Activated CD8-positive, alpha-beta memory T cell treated with anti-CD3 and anti-CD28 coated beads for 36 hours (primary cell): ENCODE measurements at regions not wholly inside any gene's neighbourhood (a gene's known extent, or its start where the extent isn't known, plus 50 kb on each side); places are given as distances from the start of the nearest gene placed in this dataset.

ENCODE experiments used
- CTCF ChIA-PET: fragments of 350-600 bp; sonication (Branson Sonifier 250); formaldehyde crosslinking; loops from one replicate; lab custom pipeline; 2021; ENCODE audit warnings: antibody characterized with exemption; lab: Charles Lee
- POLR2A ChIA-PET: fragments of 350-600 bp; sonication (Branson Sonifier 250); formaldehyde crosslinking; loops from one replicate; lab custom pipeline; 2021; ENCODE audit warnings: antibody characterized with exemption; lab: Charles Lee

DNA sequence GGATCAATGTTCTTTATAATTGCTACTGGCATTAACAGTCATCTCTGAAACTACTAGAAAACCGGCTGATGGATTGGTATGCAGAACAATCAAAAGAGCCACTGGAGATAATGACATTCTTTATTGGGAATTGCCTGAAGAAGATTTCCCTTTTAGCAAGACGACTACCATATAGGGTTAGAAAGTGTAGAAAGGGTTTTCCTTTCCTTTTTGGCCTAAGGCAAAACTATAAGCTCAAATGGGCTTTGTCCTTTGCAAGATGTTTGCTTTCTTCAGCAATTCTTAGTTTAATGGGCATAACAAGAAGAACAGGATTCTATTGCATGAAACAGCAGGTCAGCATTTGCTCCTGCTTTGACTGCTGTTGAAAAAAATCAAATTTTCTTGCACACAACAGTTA lies 214.2 kb upstream of the PCDH10 start:
- ChIA-PET POLR2A (no interaction called here), CTCF (no interaction called here)

DNA sequence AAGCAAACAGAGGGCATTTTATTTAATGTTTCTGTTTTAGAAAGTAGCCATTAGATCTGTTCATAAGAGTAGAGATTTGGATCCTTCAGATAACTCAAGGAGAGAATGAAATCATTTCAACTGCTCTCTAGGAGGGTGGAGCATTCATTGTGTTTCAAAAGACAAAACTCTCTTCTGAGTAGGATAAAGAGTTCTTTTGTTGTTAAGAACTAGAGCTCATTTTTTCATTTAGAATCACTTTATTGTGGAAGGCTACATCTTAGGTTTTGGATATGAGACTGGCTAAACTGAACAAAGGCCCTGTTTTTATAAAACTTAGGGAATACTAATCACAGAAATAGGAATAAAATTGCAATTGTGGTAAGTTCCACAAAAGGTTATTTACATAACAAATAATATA lies 193.9 kb upstream of the PCDH10 start:
- ChIA-PET CTCF (no interaction called here), POLR2A (no interaction called here)

DNA sequence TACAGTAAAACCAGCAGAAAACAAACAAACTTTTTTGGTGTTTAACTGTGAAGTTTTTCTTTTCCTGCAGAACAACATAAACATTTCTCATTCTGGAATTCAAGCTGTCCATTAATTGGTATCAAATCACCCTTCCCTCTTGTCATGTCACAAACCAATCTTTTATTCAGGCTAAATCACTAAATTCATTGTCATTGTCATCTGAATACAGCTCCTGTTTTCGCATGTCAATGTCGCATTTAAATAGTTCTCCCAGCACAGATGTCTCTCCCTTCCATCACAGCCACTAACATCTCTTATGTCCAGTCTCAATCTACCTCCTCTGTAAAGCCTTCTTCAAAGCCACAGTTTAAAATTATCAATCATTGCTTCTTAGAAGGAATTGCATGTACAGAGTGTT lies 192.1 kb upstream of the PCDH10 start:
- CTCF ChIA-PET, result no interaction called here
- POLR2A ChIA-PET, result no interaction called here

DNA sequence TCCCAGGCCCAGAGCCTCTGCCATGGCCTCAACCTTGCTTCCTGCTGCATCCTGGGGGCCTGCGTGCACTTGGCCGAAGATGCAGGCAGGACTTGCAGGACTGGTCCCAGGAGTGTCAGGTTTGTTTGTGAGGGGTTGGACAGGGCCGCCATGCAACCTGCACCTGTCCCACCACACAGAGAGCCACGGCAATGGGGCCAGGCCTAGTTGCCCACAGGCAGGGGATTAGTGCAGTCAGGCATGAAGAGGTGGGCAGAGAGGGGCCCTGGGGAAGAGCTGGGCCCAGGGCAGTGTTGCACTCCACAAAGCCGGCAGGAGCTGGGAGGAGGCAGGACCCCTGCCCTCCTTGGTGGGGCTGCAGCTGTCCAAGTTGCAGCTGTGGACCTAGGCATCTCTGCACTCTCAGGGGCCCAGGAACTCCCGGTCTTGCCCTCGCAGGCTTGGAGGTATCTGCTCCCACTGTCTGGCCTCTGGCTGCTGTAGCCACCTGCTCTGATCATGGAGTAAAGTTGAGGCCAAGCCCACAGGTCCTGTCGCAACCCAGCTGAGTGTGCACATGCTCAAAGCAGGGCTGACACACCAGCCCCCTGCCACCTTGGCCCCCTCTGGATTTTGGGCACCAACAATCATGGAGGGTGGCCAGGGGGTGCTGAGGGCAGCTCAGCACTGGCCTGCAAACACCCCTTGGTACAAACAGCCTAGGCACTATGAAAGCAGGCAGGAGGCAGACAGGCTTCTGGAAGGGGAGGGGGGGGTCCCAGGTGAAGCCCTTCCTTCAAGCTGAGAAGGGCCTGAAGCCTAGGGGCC lies 190.4 kb upstream of the PCDH10 start:
- POLR2A ChIA-PET, result no interaction called here
- CTCF ChIA-PET, result no interaction called here

DNA sequence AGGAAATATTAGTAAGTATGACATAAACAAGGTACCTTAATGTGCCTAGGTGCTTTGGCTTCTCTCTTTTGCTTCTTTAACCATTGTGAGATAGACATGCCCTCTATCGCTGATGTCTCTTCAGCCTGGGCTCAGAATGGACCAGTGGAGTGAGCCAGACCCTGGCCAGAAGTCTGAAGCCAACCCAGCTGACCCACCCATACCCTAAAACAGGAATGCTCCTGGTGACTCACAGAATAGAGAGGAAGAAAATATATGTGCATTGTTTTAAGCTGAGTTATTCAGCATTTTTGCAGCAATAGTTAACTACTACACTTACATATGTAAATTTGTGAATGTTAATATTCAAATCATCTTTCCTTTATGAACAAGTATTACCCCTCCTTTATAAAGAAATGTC lies 167.5 kb upstream of the PCDH10 start:
- ChIA-PET POLR2A (no interaction called here), CTCF (interaction anchor here (1.2 kb wide), 1 partner anchor 10 kb away, joined by 3 read pairs; no protein-coding TSS in a partner anchor)

- POLR2A ChIA-PET, result no interaction called here
- CTCF ChIA-PET, result interaction anchor here (1.2 kb wide), 1 partner anchor 10 kb away, joined by 3 read pairs; no protein-coding TSS in a partner anchor
Observed at GRCh38 chr4:132982151-132982550, 166.9 kb upstream of the PCDH10 start.

DNA sequence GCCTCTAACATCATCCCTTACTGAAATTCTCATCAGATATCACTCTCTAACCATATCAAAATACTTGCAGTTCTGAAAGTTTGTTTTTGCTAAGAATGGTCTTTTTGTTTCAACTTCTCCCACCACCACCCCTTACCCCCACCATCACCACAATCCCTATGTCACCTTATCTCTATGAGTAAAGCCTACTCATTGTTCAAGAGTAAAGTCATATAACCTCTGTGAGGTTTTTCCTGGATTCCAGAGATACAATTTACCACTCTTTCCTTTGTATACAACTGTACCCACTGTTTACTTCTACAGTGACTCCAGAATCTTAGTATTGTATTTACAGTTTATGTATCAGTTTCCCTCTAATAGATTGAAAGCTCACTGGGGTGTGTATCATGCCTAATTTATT lies 158.0 kb upstream of the PCDH10 start:
- CTCF ChIA-PET, result no interaction called here

GRCh38 chr4:132992686-132993085 lies 156.4 kb upstream of the PCDH10 start:
- CTCF ChIA-PET, result interaction anchor here (1.0 kb wide), 1 partner anchor 11 kb away, joined by 3 read pairs; no protein-coding TSS in a partner anchor
- POLR2A ChIA-PET, result no interaction called here

More for the DNA sequence above, 158.0 kb upstream of the PCDH10 start:
- POLR2A ChIA-PET, result no interaction called here

DNA sequence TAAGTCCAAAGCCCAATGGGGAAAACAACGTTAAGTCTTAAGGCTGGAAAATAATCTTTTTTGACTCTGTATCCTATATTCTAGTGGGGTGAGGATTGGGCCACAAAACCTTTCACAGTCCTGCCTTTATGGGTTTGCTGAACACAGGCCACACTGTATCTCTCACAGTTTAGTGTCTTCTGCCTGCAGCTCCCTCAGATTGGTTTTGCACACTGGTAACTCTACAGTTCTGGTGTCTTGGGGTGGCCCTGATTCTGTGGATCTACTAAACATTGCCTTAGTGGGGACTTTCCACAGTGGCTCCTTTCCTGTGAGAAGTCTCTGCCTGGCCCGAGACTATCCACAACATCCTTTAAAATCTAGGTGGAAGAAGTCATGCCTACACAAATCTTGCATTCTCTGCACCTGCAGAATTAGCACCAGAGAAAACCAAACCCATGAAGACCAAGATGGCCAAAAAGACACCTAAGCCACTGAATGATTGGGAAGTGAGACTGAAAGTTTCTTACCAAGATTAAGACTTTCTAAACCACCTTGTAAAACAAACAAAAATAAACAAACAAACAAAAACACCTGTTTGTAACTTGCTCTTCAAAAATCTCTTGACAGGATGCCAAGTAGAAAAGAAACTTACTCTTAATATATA lies 150.4 kb upstream of the PCDH10 start:
- CTCF ChIA-PET, result no interaction called here

DNA sequence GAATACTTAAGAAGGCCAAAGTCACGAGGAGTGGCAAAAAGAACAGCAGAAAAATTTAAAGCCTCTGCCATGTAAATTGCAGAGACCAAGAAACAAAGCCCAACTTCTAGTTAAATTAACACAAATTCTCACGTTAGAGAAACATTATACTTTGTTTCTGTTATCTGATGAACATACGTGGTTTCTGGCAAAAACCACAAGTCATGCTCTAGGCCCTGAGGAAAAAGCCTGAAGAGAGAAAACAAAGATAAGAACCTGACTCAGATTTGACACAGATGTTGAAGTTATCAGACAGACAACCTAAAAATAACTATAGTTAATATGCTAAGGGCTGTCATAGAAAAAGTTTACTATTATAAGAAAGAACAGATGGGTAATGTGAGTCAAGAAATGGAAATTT lies 149.1 kb upstream of the PCDH10 start:
- POLR2A ChIA-PET, result no interaction called here
- CTCF ChIA-PET, result no interaction called here

More for the DNA sequence above, 150.4 kb upstream of the PCDH10 start:
- POLR2A ChIA-PET, result no interaction called here

GRCh38 chr4:133003169-133003568 lies 145.9 kb upstream of the PCDH10 start:
- CTCF ChIA-PET, result no interaction called here
- POLR2A ChIA-PET, result no interaction called here

- ChIA-PET CTCF (no interaction called here), POLR2A (no interaction called here)
Observed at GRCh38 chr4:133014473-133015135, 134.5 kb upstream of the PCDH10 start.

- ChIA-PET CTCF (no interaction called here), POLR2A (no interaction called here)
Observed at GRCh38 chr4:133045288-133045687, 103.8 kb upstream of the PCDH10 start.

GRCh38 chr4:133046156-133046555 lies 102.9 kb upstream of the PCDH10 start:
- POLR2A ChIA-PET, result no interaction called here
- CTCF ChIA-PET, result no interaction called here

DNA sequence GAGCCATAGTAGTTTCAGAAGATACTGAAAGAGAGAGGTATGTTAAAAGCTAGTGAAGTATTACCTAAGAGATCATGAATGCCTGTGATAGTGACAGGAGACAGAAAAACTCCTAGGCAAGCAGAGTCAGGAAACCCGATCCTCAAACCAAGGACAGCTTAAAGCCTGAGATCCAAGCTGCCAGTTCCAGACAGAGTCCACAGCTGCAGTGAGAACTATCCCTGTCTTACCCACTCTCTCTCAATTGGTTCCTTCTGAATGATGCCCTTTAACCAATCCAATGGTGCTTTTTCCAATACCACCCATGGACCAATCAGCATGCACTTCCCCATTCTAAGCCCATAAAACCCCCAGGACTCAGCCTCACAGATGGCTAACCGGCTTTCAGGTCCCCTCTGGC lies 90.4 kb upstream of the PCDH10 start:
- ChIA-PET POLR2A (no interaction called here), CTCF (no interaction called here)

DNA sequence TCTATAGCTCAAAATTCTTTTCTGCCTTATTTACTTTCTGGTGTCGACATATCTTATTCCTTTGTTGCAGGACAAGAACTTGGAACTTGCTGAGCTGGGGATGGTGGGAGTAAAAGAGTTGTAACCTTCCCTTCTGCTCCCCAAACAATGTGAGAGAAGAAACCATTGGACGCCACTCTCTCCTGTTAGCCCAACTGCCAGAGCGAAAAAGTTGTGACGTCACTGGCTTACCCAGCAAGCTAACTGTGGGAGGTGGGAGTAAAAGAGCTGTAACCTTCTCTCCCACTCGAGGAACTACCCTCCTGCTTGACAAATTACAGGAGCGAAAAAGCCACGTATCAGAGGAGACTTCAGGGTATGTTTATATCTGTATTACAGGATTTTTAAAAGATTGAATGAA lies 90.0 kb upstream of the PCDH10 start:
- ChIA-PET CTCF (no interaction called here), POLR2A (no interaction called here)

DNA sequence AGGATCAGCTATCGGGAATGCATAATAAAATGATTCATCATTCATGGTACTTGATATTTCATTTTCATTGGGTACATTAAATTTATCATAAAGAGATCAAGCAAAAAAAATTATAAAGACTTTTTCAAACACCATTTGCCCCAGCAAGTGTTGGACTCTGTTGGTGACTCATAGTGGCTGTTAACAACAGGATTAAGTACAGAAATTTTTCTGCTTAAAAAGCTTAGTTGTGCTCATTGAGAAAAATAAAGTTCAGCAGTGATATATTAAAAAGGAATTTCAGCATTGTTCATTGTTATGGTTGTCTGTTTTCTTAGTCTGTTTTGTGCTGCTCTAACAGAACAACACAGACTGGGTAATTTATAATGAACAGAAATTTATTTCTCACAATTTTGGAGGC lies 86.2 kb upstream of the PCDH10 start:
- CTCF ChIA-PET, result no interaction called here

DNA sequence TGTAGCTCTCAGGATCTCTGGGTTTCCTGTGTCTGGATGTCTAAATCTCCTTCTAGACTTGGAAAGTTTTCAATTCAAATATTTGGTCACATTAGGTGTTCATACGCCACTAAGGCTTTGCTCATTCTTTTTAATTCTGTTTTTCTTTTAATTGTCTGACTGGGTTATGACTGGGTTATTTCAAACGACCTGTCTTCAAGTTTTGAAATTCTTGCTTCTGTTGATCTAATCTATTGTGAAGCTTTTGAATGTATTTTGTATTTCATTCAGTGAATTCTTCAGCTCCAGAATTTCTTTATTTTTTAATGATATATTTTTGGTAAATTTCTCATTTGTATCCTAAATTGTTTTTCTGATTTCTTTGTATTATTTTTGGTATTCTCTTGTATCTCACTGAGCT lies 81.0 kb upstream of the PCDH10 start:
- CTCF ChIA-PET, result no interaction called here
- POLR2A ChIA-PET, result no interaction called here

More for the DNA sequence above, 86.2 kb upstream of the PCDH10 start:
- POLR2A ChIA-PET, result no interaction called here

DNA sequence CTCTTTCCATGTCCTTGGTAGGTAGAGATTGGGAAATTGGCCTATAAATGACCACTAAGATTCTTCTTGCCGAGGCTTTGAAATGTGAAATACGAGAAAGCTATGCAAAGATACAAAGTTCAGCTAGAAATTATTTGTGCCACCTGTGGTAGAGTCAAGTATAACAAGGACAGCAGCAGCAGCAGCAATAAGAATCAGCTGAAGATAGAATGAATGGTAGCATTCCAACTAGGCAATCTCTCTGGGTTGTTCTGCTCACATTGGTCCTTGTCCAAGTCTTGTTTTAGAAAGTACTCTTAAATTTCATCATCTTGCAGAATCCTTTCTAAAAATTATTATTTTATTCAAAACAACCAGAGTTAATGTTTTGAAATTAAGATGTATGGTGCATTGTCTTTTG lies 67.8 kb upstream of the PCDH10 start:
- CTCF ChIA-PET, result no interaction called here
- POLR2A ChIA-PET, result no interaction called here

- ChIA-PET CTCF (no interaction called here), POLR2A (no interaction called here)
Observed at GRCh38 chr4:133084421-133084820, 64.7 kb upstream of the PCDH10 start.

DNA sequence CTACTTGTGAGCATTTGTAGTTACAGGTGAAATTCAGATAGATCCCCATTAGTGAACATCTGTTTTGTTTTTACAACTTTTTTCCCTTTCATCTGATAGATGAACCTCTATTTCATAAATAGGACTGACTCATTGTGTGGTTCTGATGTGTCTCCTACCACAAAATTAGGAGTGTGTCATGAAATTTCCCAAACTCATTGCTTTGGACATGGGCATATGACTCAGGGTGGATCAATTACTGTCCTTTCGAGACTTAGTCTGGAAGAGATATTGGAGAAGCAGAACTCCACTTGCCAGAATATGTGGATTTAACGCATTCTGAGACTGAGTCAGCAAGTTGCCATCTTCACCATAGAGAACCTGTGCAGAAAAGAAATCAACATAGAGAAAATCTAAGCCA lies 53.5 kb upstream of the PCDH10 start:
- CTCF ChIA-PET, result no interaction called here

More for the DNA sequence above, 53.5 kb upstream of the PCDH10 start:
- POLR2A ChIA-PET, result no interaction called here
